ENCODE measurements at regions not wholly inside any gene's neighbourhood (a gene's known extent, or its start where the extent isn't known, plus 50 kb on each side); places are given as distances from the start of the nearest gene placed in this dataset.

- no TSS peak for BruUV-seq (replicated peaks)
- Histone ChIP-seq H3K9me3 (replicated peaks; ENCODE audit: control insufficient read depth, insufficient read depth, low read length) (no peaks in the 10 kb centered on the region), H3K36me3 (ENCODE audit: control insufficient read depth in 2 of 2, extremely low read depth in 1 of 2, insufficient read depth in 2 of 2, low read length in 2 of 2) (no peaks in the 10 kb centered on the region), H3K79me2 (ENCODE audit: control insufficient read depth, insufficient read depth, low read length) (no peaks in the 10 kb centered on the region), H3K27me3 (ENCODE audit: control insufficient read depth in 2 of 2, insufficient read depth in 2 of 2, low read length in 2 of 2) (no peaks in the 10 kb centered on the region), H4K20me1 (replicated peaks; ENCODE audit: control insufficient read depth, extremely low read depth, insufficient read depth, low read length) (no peaks in the 10 kb centered on the region), H3K4me2 (ENCODE audit: insufficient read depth, low read length) (no peak overlapping the region), H3K4me3 (replicated peaks in 1 of 3; ENCODE audit: insufficient read depth in 1 of 3, low read depth in 1 of 3, low read length in 3 of 3) (no peak overlapping the region), H3K4me1 (ENCODE audit: control insufficient read depth, extremely low read depth, insufficient read depth, low read length) (no peaks in the 10 kb centered on the region), H2AFZ (ENCODE audit: low read depth, low read length) (no peak overlapping the region), H3K9me1 (replicated peaks; ENCODE audit: control insufficient read depth, extremely low read depth, insufficient read depth, low read length) (no peaks in the 10 kb centered on the region), H3K9ac (replicated peaks; ENCODE audit: extremely low read depth, insufficient read depth, low read length) (no peak overlapping the region), H3K27ac (ENCODE audit: insufficient read depth, low read depth, low read length) (no peak overlapping the region)
- FAIRE-seq = no peak
- CTCF ChIA-PET = no interaction called here
- TF ChIP-seq MYC (IDR thresholded peaks at IDR 0.05; ENCODE audit: low read depth, low read length) (no peak), GATA2 (IDR thresholded peaks at IDR 0.05; ENCODE audit: insufficient read depth, insufficient read length, low read depth, low read length) (no peak), POLR2AphosphoS5 (IDR thresholded peaks at IDR 0.05; ENCODE audit: insufficient read depth, low read depth, low read length) (no peak), POLR2A (IDR thresholded peaks at IDR 0.05; ENCODE audit: low read depth, low read length) (no peak), MAX (IDR thresholded peaks at IDR 0.05; ENCODE audit: insufficient read depth, insufficient read length) (no peak), JUN (IDR thresholded peaks at IDR 0.05; ENCODE audit: borderline replicate concordance, insufficient read depth, insufficient read length, low read depth) (no peak), EZH2 (IDR thresholded peaks at IDR 0.05; ENCODE audit: borderline replicate concordance, low read depth, low read length, severe bottlenecking) (no peak), FOS (IDR thresholded peaks at IDR 0.05; ENCODE audit: borderline replicate concordance, insufficient read depth, low read length) (no peak)
- TF ChIP-seq, protein P1, sequence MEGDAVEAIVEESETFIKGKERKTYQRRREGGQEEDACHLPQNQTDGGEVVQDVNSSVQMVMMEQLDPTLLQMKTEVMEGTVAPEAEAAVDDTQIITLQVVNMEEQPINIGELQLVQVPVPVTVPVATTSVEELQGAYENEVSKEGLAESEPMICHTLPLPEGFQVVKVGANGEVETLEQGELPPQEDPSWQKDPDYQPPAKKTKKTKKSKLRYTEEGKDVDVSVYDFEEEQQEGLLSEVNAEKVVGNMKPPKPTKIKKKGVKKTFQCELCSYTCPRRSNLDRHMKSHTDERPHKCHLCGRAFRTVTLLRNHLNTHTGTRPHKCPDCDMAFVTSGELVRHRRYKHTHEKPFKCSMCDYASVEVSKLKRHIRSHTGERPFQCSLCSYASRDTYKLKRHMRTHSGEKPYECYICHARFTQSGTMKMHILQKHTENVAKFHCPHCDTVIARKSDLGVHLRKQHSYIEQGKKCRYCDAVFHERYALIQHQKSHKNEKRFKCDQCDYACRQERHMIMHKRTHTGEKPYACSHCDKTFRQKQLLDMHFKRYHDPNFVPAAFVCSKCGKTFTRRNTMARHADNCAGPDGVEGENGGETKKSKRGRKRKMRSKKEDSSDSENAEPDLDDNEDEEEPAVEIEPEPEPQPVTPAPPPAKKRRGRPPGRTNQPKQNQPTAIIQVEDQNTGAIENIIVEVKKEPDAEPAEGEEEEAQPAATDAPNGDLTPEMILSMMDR (IDR thresholded peaks at IDR 0.05; ENCODE audit: extremely low read depth in 1 of 2, insufficient read depth in 1 of 2, low read depth in 1 of 2, low read length in 2 of 2) = no peak
- POLR2A ChIA-PET = no interaction called here
- DNase-seq (ENCODE audit: low read depth, low spot score) = no peak
- intact Hi-C loops (cut with micrococcal nuclease) = no loop called here
- dilution Hi-C loops (cut with MboI; ENCODE audit: extremely low pct_ligation_motif_present, low sequenced_read_pairs) = no loop called here
Measured at GRCh38 chr4:141783770-141784169, 147.4 kb downstream of the IL15 start.
